Hepatocyte (in vitro differentiated cells): ENCODE measurements at regions not wholly inside any gene's neighbourhood (a gene's known extent, or its start where the extent isn't known, plus 50 kb on each side); places are given as distances from the start of the nearest gene placed in this dataset.
"Not testable (repeated sequence)": the region's sequence is repeated elsewhere in the genome, so short reads cannot be mapped to it uniquely, and the experiment has no call there.

Experiments
- CTCF ChIP-seq: fragments of 200-600 bp; sonication (generic); IDR thresholded peaks from 2 replicates; pipeline ENCODE4 v1.5.1; 2016; ENCODE audit warnings: antibody characterized with exemption, mild to moderate bottlenecking; ENCODE audit not compliant: poor library complexity
- EZH2phosphoT487 ChIP-seq: fragments of 200-600 bp; sonication (generic); IDR thresholded peaks from one replicate; pipeline ENCODE4 v1.6.1; 2018; ENCODE audit warnings: antibody characterized with exemption, mild to moderate bottlenecking, low read depth, moderate library complexity; ENCODE audit not compliant: unreplicated experiment, severe bottlenecking

- not testable (repeated sequence) for TF ChIP-seq CTCF, EZH2phosphoT487
Measured at GRCh38 chr11:35048346-35048745, 90.6 kb upstream of the CD44 start.
